GM19025 (cell line): ENCODE measurements at regions not wholly inside any gene's neighbourhood (a gene's known extent, or its start where the extent isn't known, plus 50 kb on each side); places are given as distances from the start of the nearest gene placed in this dataset.

Experiments used
- ATAC-seq: cut with Tn5 transposase; IDR thresholded peaks from one replicate; pipeline ENCODE4 v1.9.1; 2021; ENCODE audit warnings: mild to moderate bottlenecking, low read depth, moderate library complexity; ENCODE audit not compliant: unreplicated experiment

- ATAC-seq, result no peak
These were observed 70.6 kb upstream of the EYA4 start for GRCh38 chr6:133170602-133171001.

GRCh38 chr6:133171989-133172604 lies 69.1 kb upstream of the EYA4 start:
- no peak for ATAC-seq

GRCh38 chr6:133173276-133173675 lies 67.9 kb upstream of the EYA4 start:
- no peak for ATAC-seq

GRCh38 chr6:133179481-133179880 lies 61.7 kb upstream of the EYA4 start:
- ATAC-seq, result no peak

GRCh38 chr6:133183691-133184090 lies 57.5 kb upstream of the EYA4 start:
- no peak for ATAC-seq

GRCh38 chr6:133184798-133185372 lies 56.3 kb upstream of the EYA4 start:
- no peak for ATAC-seq

GRCh38 chr6:133185731-133186130 lies 55.4 kb upstream of the EYA4 start:
- ATAC-seq, result no peak

GRCh38 chr6:133187114-133187513 lies 54.0 kb upstream of the EYA4 start:
- ATAC-seq, result no peak

- no peak for ATAC-seq
These were observed 53.3 kb upstream of the EYA4 start for GRCh38 chr6:133187657-133188453.

- no peak for ATAC-seq
These were observed 50.2 kb upstream of the EYA4 start for GRCh38 chr6:133190912-133191311.

- ATAC-seq, result no peak
These were observed 49.8 kb upstream of the EYA4 start for GRCh38 chr6:133191323-133191722.
